ENCODE measurements at regions not wholly inside any gene's neighbourhood (a gene's known extent, or its start where the extent isn't known, plus 50 kb on each side); places are given as distances from the start of the nearest gene placed in this dataset.

- DNase-seq (no peak), ATAC-seq (no peak)
- H3K4me3 ChIP-seq, result no peak overlapping the region
- intact Hi-C loops (cut with DNase I), result loop anchor here in 1 of 10 donors (5.0 kb wide), 1 partner anchor 37 kb away; no protein-coding TSS in a partner anchor
- no peaks in the 10 kb centered on the region for H3K36me3 ChIP-seq
- no peaks in the 10 kb centered on the region for H3K9me3 ChIP-seq
- H3K27ac ChIP-seq, result no peak overlapping the region
- no peaks in the 10 kb centered on the region for H3K27me3 ChIP-seq
- H3K4me1 ChIP-seq, result peaks cover 0 to 16% (median under 1%) of the 10 kb centered on the region in 9 donors
- 91 to 96% methylated on average over 3 of the region's 3 CpGs for WGBS, 2 donors
- TF ChIP-seq CTCF (IDR thresholded peaks at IDR 0.05), result no peak
Observed at GRCh38 chr2:19029655-19030054, 328.8 kb downstream of the OSR1 start.

GRCh38 chr2:19028587-19029375 is 329.6 kb downstream of the OSR1 start:
- H3K4me3 ChIP-seq, result no peak overlapping the region
- H3K27me3 ChIP-seq, result no peaks in the 10 kb centered on the region
- ATAC-seq (no peak), DNase-seq (no peak)
- peaks cover 0 to 16% (median 0%) of the 10 kb centered on the region in 9 donors for H3K4me1 ChIP-seq
- no peak for TF ChIP-seq CTCF (IDR thresholded peaks at IDR 0.05)
- WGBS, 2 donors, result 88 to 93% methylated on average over 12 of the region's 12 CpGs
- H3K36me3 ChIP-seq, result no peaks in the 10 kb centered on the region
- intact Hi-C loops (cut with DNase I), result no loop called here
- H3K9me3 ChIP-seq, result no peaks in the 10 kb centered on the region
- no peak overlapping the region for H3K27ac ChIP-seq

- peaks cover 0 to 6% (median 0%) of the 10 kb centered on the region in 9 donors for H3K4me1 ChIP-seq
- WGBS, 2 donors, result 90 to 92% methylated on average over 5 of the region's 5 CpGs
- ATAC-seq, result no peak
- no peak for TF ChIP-seq CTCF (IDR thresholded peaks at IDR 0.05)
- no peak overlapping the region for H3K4me3 ChIP-seq
- peak overlapping the region in 2 of 10 donors; percentile 5 to 10 for H3K27ac ChIP-seq
- intact Hi-C loops (cut with DNase I), result no loop called here
- no peak for DNase-seq
- H3K36me3 ChIP-seq, result no peaks in the 10 kb centered on the region
- no peaks in the 10 kb centered on the region for H3K9me3 ChIP-seq
- no peaks in the 10 kb centered on the region for H3K27me3 ChIP-seq
Observed at GRCh38 chr2:19027626-19028025, 330.8 kb downstream of the OSR1 start.

GRCh38 chr2:19026261-19026660 is 332.2 kb downstream of the OSR1 start:
- intact Hi-C loops (cut with DNase I), result no loop called here
- H3K27ac ChIP-seq, result no peak overlapping the region
- WGBS, 2 donors, result 70 to 75% methylated on average over 2 of the region's 2 CpGs
- DNase-seq, result no peak
- H3K36me3 ChIP-seq, result no peaks in the 10 kb centered on the region
- peaks cover 0 to 11% (median 0%) of the 10 kb centered on the region in 9 donors for H3K4me1 ChIP-seq
- H3K9me3 ChIP-seq, result no peaks in the 10 kb centered on the region
- ATAC-seq, result no peak
- H3K4me3 ChIP-seq, result no peak overlapping the region
- H3K27me3 ChIP-seq, result no peaks in the 10 kb centered on the region
- no peak for TF ChIP-seq CTCF (IDR thresholded peaks at IDR 0.05)

Data from heart right ventricle (tissue), 16 donors.